Tibial nerve (tissue), 4 donors: ENCODE measurements at regions not wholly inside any gene's neighbourhood (a gene's known extent, or its start where the extent isn't known, plus 50 kb on each side); places are given as distances from the start of the nearest gene placed in this dataset.

ENCODE experiments used
- DNase-seq, 2 donors: peaks; one replicate each; pipeline ENCODE4 v3.0.0-alpha.2; 2019; ENCODE audit warnings: low spot score in 2 of 2
- H3K27ac ChIP-seq, 4 donors: fragments of 200-600 bp; sonication (generic) in 3 of 4; one replicate each; pipeline ENCODE4 v1.5.1; 2017 to 2019; ENCODE audit warnings: mild to moderate bottlenecking in 1 of 4
- H3K27me3 ChIP-seq, 2 donors: fragments of 200-600 bp; sonication (generic) in 1 of 2; one replicate each; pipeline versions ENCODE4 v1.5.1 to v1.6.0; 2017 to 2019
- H3K36me3 ChIP-seq, 3 donors: fragments of 200-600 bp; sonication (generic); one replicate each; pipeline ENCODE4 v1.5.1; 2018 to 2019
- H3K4me1 ChIP-seq, 4 donors: fragments of 200-600 bp; sonication (generic) in 3 of 4; one replicate each; pipeline ENCODE4 v1.5.1; 2017 to 2019
- H3K4me3 ChIP-seq, 4 donors: fragments of 200-600 bp; sonication (generic) in 3 of 4; one replicate each; pipeline ENCODE4 v1.5.1; 2017 to 2019; ENCODE audit warnings: mild to moderate bottlenecking in 1 of 4, moderate library complexity in 1 of 4
- H3K9me3 ChIP-seq, 4 donors: fragments of 200-600 bp; sonication (generic) in 3 of 4; one replicate each; pipeline ENCODE4 v1.5.1; 2017 to 2019
- EP300 ChIP-seq, 2 donors: sonication (generic); formaldehyde crosslinking; IDR thresholded peaks; one replicate each; pipeline ENCODE4 v1.6.1; 2017; ENCODE audit warnings: antibody characterized with exemption in 2 of 2, mild to moderate bottlenecking in 1 of 2
- POLR2A ChIP-seq, 2 donors: fragments of 450-650 bp; IDR thresholded peaks; one replicate each; pipeline ENCODE4 v1.6.1; 2017; ENCODE audit warnings: antibody characterized with exemption in 2 of 2, mild to moderate bottlenecking in 2 of 2, moderate library complexity in 2 of 2
- WGBS, 2 donors: methylation state at CpG; one replicate each; pipeline ENCODE4 v1.1.5; 2018; 5-methylcytosine and 5-hydroxymethylcytosine counted together
- TF ChIP-seq, protein P1 (sequence below), 5 experiments: fragments of 200-600 bp in 3 of 5; fragments of 450-650 bp in 2 of 5; sonication (generic) in 3 of 5; IDR thresholded peaks; one replicate each; pipeline ENCODE4 v1.5.1; 2016 to 2019; ENCODE audit warnings: antibody characterized with exemption in 5 of 5, mild to moderate bottlenecking in 3 of 5, moderate library complexity in 2 of 5

DNA sequence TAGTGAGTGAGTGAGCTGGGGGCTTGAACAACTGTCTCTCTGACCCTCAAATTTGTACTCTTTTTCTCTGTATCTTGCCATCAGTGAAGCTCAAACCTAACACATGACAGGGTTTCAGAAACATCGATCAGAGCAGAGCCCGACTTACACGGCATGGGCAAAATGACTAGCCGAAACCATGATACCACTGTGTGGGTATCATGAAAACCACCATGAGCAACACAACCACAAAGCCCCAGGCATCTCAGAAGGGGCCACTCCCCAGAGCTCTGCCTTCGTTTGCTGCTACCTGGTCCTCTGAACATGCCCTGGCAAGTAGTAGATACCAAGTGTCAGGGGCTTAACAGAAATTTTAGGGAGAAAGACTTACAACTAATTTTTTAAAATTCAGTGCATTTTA is 308.5 kb downstream of the WDR11 start:
- 83 to 89% methylated on average over 5 of the region's 5 CpGs for WGBS, 2 donors
- DNase-seq = no peak
- no peak overlapping the region for H3K4me3 ChIP-seq
- H3K36me3 ChIP-seq = no peaks in the 10 kb centered on the region
- H3K27me3 ChIP-seq = no peaks in the 10 kb centered on the region
- H3K4me1 ChIP-seq = peaks cover 0 to 8% (median 2%) of the 10 kb centered on the region in 4 donors
- no peak overlapping the region for H3K27ac ChIP-seq
- peaks cover 0 to 17% (median 0%) of the 10 kb centered on the region in 4 donors for H3K9me3 ChIP-seq
- TF ChIP-seq, protein P1, sequence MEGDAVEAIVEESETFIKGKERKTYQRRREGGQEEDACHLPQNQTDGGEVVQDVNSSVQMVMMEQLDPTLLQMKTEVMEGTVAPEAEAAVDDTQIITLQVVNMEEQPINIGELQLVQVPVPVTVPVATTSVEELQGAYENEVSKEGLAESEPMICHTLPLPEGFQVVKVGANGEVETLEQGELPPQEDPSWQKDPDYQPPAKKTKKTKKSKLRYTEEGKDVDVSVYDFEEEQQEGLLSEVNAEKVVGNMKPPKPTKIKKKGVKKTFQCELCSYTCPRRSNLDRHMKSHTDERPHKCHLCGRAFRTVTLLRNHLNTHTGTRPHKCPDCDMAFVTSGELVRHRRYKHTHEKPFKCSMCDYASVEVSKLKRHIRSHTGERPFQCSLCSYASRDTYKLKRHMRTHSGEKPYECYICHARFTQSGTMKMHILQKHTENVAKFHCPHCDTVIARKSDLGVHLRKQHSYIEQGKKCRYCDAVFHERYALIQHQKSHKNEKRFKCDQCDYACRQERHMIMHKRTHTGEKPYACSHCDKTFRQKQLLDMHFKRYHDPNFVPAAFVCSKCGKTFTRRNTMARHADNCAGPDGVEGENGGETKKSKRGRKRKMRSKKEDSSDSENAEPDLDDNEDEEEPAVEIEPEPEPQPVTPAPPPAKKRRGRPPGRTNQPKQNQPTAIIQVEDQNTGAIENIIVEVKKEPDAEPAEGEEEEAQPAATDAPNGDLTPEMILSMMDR (IDR thresholded peaks at IDR 0.05) = no peak
- TF ChIP-seq EP300 (IDR thresholded peaks at IDR 0.05) = no peak
- no peak for TF ChIP-seq POLR2A (IDR thresholded peaks at IDR 0.05)

DNA sequence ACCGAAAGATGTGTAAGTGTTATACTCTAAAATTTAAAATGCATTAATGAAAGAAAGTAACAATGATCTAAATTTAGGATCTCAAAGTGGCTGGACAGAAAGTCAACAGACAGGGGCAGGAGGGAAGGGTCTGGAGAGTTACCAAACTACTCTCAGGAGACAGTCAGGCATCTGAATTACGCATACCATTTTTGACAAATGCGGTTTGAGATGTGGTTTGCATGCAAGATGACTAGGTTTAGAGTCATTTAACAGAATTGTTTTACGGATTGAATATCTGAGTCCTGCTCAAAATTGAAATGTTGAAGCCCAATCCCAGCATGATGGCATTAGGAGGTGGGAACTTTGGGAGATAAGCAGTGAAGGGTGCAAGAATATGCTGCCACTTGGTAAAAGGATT is 314.1 kb downstream of the WDR11 start:
- H3K4me1 ChIP-seq = no peaks in the 10 kb centered on the region
- no peaks in the 10 kb centered on the region for H3K36me3 ChIP-seq
- H3K27ac ChIP-seq = no peak overlapping the region
- H3K27me3 ChIP-seq = no peaks in the 10 kb centered on the region
- no peak for TF ChIP-seq POLR2A (IDR thresholded peaks at IDR 0.05)
- TF ChIP-seq, protein P1 (IDR thresholded peaks at IDR 0.05) = no peak
- no peak for TF ChIP-seq EP300 (IDR thresholded peaks at IDR 0.05)
- DNase-seq = no peak
- no peak overlapping the region for H3K4me3 ChIP-seq
- H3K9me3 ChIP-seq = peaks cover 0 to 15% (median 0%) of the 10 kb centered on the region in 4 donors
- 82 to 87% methylated on average over 4 of the region's 4 CpGs for WGBS, 2 donors

DNA sequence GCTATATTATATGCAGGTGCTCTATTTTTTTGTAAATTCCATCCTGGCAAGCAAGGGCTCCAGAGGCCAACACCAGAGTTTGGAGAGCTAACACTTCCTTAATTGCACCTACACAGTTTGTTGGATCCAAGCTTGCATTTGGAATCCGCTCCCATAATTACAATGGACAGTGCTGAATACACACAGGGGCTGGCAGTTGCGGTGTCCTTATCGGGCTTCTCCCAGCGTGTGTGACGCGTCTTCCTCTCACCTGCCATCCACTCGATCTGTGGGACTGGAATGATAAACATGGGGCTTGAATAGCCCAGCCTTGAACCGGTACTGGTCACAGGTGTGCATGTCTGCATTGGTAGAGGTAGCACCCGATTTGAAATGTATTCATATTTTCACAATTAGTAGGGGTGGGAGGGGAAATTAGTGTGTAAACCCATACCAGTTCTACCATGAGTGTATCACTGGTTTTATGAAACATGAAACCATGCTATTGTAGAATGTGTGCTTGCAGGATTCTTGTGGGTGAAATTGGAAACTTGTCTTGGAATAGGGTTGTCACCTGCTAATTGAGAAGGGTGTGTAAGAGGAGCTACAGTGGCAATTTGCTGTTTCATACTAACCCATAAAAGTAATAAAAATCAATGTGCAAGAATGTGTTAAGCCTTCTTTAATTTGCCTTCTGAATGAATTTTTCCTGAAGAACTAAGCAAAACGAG is 316.5 kb downstream of the WDR11 start:
- no peaks in the 10 kb centered on the region for H3K4me1 ChIP-seq
- H3K36me3 ChIP-seq = no peaks in the 10 kb centered on the region
- H3K9me3 ChIP-seq = peaks cover 0 to 15% (median 0%) of the 10 kb centered on the region in 4 donors
- no peak overlapping the region for H3K27ac ChIP-seq
- no peak overlapping the region for H3K4me3 ChIP-seq
- WGBS, 2 donors = 92 to 93% methylated on average over 10 of the region's 10 CpGs
- no peak for TF ChIP-seq POLR2A (IDR thresholded peaks at IDR 0.05)
- TF ChIP-seq, protein P1 (IDR thresholded peaks at IDR 0.05) = no peak
- no peak for TF ChIP-seq EP300 (IDR thresholded peaks at IDR 0.05)
- H3K27me3 ChIP-seq = no peaks in the 10 kb centered on the region
- no peak for DNase-seq

DNA sequence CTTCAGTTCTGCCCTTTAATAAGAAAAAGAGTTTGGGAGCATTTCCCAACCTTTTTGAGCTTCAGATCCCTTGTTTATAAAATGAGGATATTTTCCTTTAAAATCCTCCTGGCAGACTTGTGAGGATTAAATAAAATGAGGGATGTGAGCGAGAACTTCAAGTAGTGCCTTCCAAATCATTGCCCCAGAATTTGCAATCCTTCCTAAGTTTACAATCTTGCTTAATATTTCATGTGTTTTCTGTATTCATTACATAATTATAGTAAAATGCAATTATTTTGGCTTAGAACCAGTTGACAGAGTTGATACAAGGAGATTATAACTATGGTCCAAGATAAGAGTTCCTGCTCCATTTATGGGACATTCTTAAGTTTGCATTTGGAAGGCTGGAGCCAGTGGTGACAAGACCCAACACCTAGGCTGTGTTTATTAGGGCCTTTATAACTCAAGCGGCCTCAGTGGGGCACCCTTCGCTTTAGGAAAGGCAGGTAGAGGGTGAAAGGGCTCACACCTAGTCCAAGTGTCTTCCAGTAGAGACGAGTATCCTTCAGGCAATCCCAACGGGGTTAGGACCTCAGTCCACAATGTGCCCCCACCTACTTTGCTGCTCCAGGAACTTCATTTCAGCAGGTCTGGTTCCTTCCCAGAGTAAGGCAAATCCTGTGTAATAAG is 317.5 kb downstream of the WDR11 start:
- Histone ChIP-seq H3K4me1 (no peaks in the 10 kb centered on the region), H3K27ac (no peak overlapping the region), H3K36me3 (no peaks in the 10 kb centered on the region), H3K27me3 (no peaks in the 10 kb centered on the region), H3K9me3 (peaks cover 0 to 15% (median 0%) of the 10 kb centered on the region in 4 donors), H3K4me3 (no peak overlapping the region)
- TF ChIP-seq, protein P1 (IDR thresholded peaks at IDR 0.05) = no peak
- TF ChIP-seq POLR2A (IDR thresholded peaks at IDR 0.05) = no peak
- TF ChIP-seq EP300 (IDR thresholded peaks at IDR 0.05) = no peak
- DNase-seq = no peak
- 72 to 73% methylated on average over 5 of the region's 5 CpGs for WGBS, 2 donors

DNA sequence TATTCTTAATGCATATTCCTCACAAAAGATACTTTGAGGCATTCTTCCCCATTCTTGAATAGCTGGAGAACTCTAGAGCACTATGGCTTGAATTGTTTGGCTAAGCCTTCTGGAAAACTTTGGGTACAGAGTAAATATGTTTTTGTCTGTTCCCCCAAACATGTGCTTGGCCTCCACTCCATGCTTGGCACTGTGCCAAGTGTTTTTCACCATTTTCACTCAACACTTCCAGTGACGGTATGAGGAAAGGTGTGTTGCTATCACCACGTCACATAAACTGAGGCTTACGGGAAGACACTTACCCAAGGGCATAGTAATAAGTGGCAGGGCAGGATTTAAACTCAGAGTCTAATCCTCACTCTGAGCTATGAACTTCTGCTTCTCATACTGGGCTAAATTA is 318.2 kb downstream of the WDR11 start:
- Histone ChIP-seq H3K4me1 (no peaks in the 10 kb centered on the region), H3K4me3 (no peak overlapping the region), H3K36me3 (no peaks in the 10 kb centered on the region), H3K27me3 (no peaks in the 10 kb centered on the region), H3K27ac (no peak overlapping the region), H3K9me3 (peaks cover 0 to 9% (median 0%) of the 10 kb centered on the region in 4 donors)
- 82 to 87% methylated on average over 3 of the region's 3 CpGs for WGBS, 2 donors
- DNase-seq = no peak
- TF ChIP-seq POLR2A (IDR thresholded peaks at IDR 0.05) (no peak), EP300 (IDR thresholded peaks at IDR 0.05) (no peak)
- TF ChIP-seq, protein P1 (IDR thresholded peaks at IDR 0.05) = no peak
